ENCODE measurements at regions not wholly inside any gene's neighbourhood (a gene's known extent, or its start where the extent isn't known, plus 50 kb on each side); places are given as distances from the start of the nearest gene placed in this dataset.

DNA sequence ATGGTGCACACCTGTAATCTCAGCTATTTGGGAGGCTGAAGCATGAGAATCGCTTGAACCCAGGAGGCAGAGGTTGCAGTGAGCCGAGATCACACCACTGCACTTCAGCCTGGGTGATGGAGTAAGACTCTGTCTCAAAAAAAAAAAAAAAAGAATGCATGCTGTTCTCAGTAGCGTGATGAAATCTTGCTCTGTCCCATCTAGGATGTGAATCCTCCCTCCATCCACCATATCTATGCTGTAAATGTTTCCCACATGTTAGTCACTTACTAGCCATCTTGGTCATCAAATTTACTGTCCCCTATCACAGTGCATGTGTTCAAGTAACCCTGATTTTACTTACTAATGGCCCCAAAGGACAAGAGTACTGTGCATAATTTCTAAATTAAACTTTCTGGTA is 315.4 kb upstream of the TBX18 start:
- no peak for TF ChIP-seq POLR2A (IDR thresholded peaks at IDR 0.05)
- TF ChIP-seq, protein P1, sequence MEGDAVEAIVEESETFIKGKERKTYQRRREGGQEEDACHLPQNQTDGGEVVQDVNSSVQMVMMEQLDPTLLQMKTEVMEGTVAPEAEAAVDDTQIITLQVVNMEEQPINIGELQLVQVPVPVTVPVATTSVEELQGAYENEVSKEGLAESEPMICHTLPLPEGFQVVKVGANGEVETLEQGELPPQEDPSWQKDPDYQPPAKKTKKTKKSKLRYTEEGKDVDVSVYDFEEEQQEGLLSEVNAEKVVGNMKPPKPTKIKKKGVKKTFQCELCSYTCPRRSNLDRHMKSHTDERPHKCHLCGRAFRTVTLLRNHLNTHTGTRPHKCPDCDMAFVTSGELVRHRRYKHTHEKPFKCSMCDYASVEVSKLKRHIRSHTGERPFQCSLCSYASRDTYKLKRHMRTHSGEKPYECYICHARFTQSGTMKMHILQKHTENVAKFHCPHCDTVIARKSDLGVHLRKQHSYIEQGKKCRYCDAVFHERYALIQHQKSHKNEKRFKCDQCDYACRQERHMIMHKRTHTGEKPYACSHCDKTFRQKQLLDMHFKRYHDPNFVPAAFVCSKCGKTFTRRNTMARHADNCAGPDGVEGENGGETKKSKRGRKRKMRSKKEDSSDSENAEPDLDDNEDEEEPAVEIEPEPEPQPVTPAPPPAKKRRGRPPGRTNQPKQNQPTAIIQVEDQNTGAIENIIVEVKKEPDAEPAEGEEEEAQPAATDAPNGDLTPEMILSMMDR (IDR thresholded peaks at IDR 0.05) = no peak
